ENCODE measurements at regions not wholly inside any gene's neighbourhood (a gene's known extent, or its start where the extent isn't known, plus 50 kb on each side); places are given as distances from the start of the nearest gene placed in this dataset.

DNA sequence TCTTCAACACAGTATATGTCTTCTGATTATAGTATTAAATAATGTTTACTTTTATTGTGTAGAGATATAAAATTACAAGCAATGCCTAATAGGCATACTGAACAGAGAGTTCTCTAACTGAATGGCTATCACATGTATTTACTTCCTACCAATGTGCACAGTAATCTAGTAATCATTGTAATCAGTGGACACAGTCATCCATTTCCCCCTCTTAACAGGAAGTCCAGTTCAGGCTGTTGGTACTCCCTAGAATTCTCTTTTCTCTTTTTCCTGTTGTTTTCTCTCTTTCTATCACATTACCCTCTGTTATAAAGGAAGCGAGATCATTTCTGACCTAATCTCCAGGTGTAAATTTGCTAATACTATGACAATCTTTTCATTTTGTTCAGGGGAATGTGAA lies 172.5 kb downstream of the HTR1B start:
- DNase-seq (ENCODE audit: low spot score), result no peak
- Histone ChIP-seq H3K27ac (no peak overlapping the region), H3K79me2 (no peaks in the 10 kb centered on the region), H3K9me2 (replicated peaks; ENCODE audit: insufficient read depth) (no peaks in the 10 kb centered on the region), H2AFZ (no peak overlapping the region), H3K4me2 (no peak overlapping the region), H4K20me1 (ENCODE audit: insufficient read depth, poor library complexity, severe bottlenecking) (no peaks in the 10 kb centered on the region), H3K36me3 (replicated peaks; ENCODE audit: insufficient read depth, low read depth) (no peaks in the 10 kb centered on the region), H3K4me1 (ENCODE audit: insufficient read depth) (no peaks in the 10 kb centered on the region), H3K27me3 (no peaks in the 10 kb centered on the region), H3K9me3 (ENCODE audit: low read depth) (no peaks in the 10 kb centered on the region), H3K4me3 (no peak overlapping the region)
- 96% methylated on average over 1 of the region's 1 CpG for WGBS (ENCODE audit: low lambda C conversion rate, missing lambda C conversion rate)
- TF ChIP-seq EZH2phosphoT487 (IDR thresholded peaks at IDR 0.05; ENCODE audit: low read depth, severe bottlenecking, unreplicated experiment), result no peak
- no peak for TF ChIP-seq EZH2 (IDR thresholded peaks at IDR 0.05; ENCODE audit: borderline replicate concordance)
- TF ChIP-seq, protein P1, sequence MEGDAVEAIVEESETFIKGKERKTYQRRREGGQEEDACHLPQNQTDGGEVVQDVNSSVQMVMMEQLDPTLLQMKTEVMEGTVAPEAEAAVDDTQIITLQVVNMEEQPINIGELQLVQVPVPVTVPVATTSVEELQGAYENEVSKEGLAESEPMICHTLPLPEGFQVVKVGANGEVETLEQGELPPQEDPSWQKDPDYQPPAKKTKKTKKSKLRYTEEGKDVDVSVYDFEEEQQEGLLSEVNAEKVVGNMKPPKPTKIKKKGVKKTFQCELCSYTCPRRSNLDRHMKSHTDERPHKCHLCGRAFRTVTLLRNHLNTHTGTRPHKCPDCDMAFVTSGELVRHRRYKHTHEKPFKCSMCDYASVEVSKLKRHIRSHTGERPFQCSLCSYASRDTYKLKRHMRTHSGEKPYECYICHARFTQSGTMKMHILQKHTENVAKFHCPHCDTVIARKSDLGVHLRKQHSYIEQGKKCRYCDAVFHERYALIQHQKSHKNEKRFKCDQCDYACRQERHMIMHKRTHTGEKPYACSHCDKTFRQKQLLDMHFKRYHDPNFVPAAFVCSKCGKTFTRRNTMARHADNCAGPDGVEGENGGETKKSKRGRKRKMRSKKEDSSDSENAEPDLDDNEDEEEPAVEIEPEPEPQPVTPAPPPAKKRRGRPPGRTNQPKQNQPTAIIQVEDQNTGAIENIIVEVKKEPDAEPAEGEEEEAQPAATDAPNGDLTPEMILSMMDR (IDR thresholded peaks at IDR 0.05; ENCODE audit: poor library complexity), result no peak

DNA sequence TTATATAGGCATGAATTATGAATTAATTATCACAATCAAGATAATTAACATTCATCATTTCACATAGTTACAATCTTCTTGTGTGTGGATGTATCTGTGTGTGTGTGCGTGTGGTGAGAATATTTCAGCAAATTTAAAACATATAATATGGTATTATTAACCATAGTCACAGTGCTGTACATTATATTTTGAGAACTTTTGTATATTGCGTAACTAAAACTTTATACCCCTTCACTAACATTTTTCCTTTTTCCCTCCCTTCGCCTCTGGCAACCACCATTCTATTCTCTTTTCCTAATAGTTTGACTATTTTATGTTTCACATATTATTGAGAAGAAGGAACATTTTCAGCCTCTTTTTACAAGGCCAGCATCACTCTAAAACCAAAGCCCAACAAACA lies 176.8 kb downstream of the HTR1B start:
- no peaks in the 10 kb centered on the region for H4K20me1 ChIP-seq (ENCODE audit: insufficient read depth, poor library complexity, severe bottlenecking)
- H3K9me3 ChIP-seq (ENCODE audit: low read depth), result no peaks in the 10 kb centered on the region
- no peak for DNase-seq (ENCODE audit: low spot score)
- no peak overlapping the region for H3K4me3 ChIP-seq
- no peak for TF ChIP-seq EZH2 (IDR thresholded peaks at IDR 0.05; ENCODE audit: borderline replicate concordance)
- no peak for TF ChIP-seq EZH2phosphoT487 (IDR thresholded peaks at IDR 0.05; ENCODE audit: low read depth, severe bottlenecking, unreplicated experiment)
- TF ChIP-seq, protein P1 (IDR thresholded peaks at IDR 0.05; ENCODE audit: poor library complexity), result no peak
- no peaks in the 10 kb centered on the region for H3K27me3 ChIP-seq
- no peak overlapping the region for H3K27ac ChIP-seq
- H3K4me2 ChIP-seq, result no peak overlapping the region
- H3K9me2 ChIP-seq (replicated peaks; ENCODE audit: insufficient read depth), result no peaks in the 10 kb centered on the region
- H3K79me2 ChIP-seq, result no peaks in the 10 kb centered on the region
- H3K36me3 ChIP-seq (replicated peaks; ENCODE audit: insufficient read depth, low read depth), result no peaks in the 10 kb centered on the region
- no peak overlapping the region for H2AFZ ChIP-seq
- 92% methylated on average over 3 of the region's 3 CpGs for WGBS (ENCODE audit: low lambda C conversion rate, missing lambda C conversion rate)
- no peaks in the 10 kb centered on the region for H3K4me1 ChIP-seq (ENCODE audit: insufficient read depth)

DNA sequence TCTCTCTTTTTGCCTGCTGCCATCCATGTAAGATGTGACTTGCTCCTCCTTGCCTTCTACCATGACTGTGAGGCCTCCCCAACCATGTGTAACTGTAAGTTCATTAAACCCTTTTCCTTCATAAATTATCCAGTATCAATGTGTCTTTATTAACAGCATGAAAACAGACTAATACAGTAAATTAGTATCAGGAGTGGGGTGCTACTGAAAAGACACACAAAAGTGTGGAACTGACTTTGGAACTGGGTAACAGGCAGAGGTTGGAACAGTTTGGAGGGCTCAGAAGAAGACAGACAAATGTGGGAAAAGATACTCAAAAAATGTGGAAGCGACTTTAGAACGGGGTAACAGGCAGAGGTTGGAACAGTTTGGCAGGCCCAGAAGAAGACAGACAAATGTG lies 189.4 kb downstream of the HTR1B start:
- no peaks in the 10 kb centered on the region for H3K79me2 ChIP-seq
- H3K27me3 ChIP-seq, result no peaks in the 10 kb centered on the region
- H3K9me2 ChIP-seq (replicated peaks; ENCODE audit: insufficient read depth), result no peaks in the 10 kb centered on the region
- H3K36me3 ChIP-seq (replicated peaks; ENCODE audit: insufficient read depth, low read depth), result no peaks in the 10 kb centered on the region
- TF ChIP-seq EZH2phosphoT487 (IDR thresholded peaks at IDR 0.05; ENCODE audit: low read depth, severe bottlenecking, unreplicated experiment) (no peak), EZH2 (IDR thresholded peaks at IDR 0.05; ENCODE audit: borderline replicate concordance) (no peak)
- TF ChIP-seq, protein P1 (IDR thresholded peaks at IDR 0.05; ENCODE audit: poor library complexity), result no peak
- no peak overlapping the region for H3K4me2 ChIP-seq
- H3K4me1 ChIP-seq (ENCODE audit: insufficient read depth), result no peaks in the 10 kb centered on the region
- H2AFZ ChIP-seq, result no peak overlapping the region
- H4K20me1 ChIP-seq (ENCODE audit: insufficient read depth, poor library complexity, severe bottlenecking), result no peaks in the 10 kb centered on the region
- no peak overlapping the region for H3K4me3 ChIP-seq
- DNase-seq (ENCODE audit: low spot score), result no peak
- peaks cover 10% of the 10 kb centered on the region for H3K9me3 ChIP-seq (ENCODE audit: low read depth)
- 100% methylated on average over 2 of the region's 2 CpGs for WGBS (ENCODE audit: low lambda C conversion rate, missing lambda C conversion rate)
- H3K27ac ChIP-seq, result no peak overlapping the region

DNA sequence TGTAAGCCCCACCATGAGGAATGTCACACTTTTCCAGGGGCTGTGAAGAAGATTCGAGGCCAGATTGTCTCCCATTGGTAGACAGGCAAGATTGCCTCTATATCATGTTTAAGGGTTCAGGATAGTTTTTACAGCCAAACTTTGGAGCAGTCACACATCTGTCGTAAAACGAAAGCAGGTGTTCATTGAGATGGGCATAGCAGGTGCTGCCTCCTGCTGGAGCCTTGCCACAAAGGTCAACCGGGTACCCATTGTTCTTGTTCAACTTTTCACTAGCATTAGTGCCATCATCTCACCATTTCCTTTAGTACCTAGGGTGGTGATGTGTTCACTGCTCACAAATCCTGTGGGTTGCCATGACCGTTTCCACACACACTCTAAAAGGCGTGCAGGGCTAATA lies 198.3 kb downstream of the HTR1B start:
- Histone ChIP-seq H3K4me1 (ENCODE audit: insufficient read depth) (no peaks in the 10 kb centered on the region), H3K9me2 (replicated peaks; ENCODE audit: insufficient read depth) (no peaks in the 10 kb centered on the region), H3K36me3 (replicated peaks; ENCODE audit: insufficient read depth, low read depth) (no peaks in the 10 kb centered on the region), H3K79me2 (no peaks in the 10 kb centered on the region), H4K20me1 (ENCODE audit: insufficient read depth, poor library complexity, severe bottlenecking) (no peaks in the 10 kb centered on the region), H3K4me3 (no peak overlapping the region), H3K4me2 (no peak overlapping the region), H2AFZ (no peak overlapping the region), H3K9me3 (ENCODE audit: low read depth) (no peaks in the 10 kb centered on the region), H3K27me3 (no peaks in the 10 kb centered on the region), H3K27ac (no peak overlapping the region)
- no peak for DNase-seq (ENCODE audit: low spot score)
- 92% methylated on average over 6 of the region's 6 CpGs for WGBS (ENCODE audit: low lambda C conversion rate, missing lambda C conversion rate)
- TF ChIP-seq EZH2phosphoT487 (IDR thresholded peaks at IDR 0.05; ENCODE audit: low read depth, severe bottlenecking, unreplicated experiment), result no peak
- TF ChIP-seq, protein P1 (IDR thresholded peaks at IDR 0.05; ENCODE audit: poor library complexity), result no peak
- TF ChIP-seq EZH2 (IDR thresholded peaks at IDR 0.05; ENCODE audit: borderline replicate concordance), result no peak

Measured in hepatocyte (in vitro differentiated cells).